GM13977 (cell line): ENCODE measurements at regions not wholly inside any gene's neighbourhood (a gene's known extent, or its start where the extent isn't known, plus 50 kb on each side); places are given as distances from the start of the nearest gene placed in this dataset.
"Not testable (repeated sequence)": the region's sequence is repeated elsewhere in the genome, so short reads cannot be mapped to it uniquely, and the experiment has no call there.

ENCODE experiments used
- DNase-seq: peaks from one replicate; pipeline ENCODE4 v3.0.0; 2012; ENCODE audit warnings: low spot score
- in situ Hi-C: fragments of 300-500 bp; cut with MboI; formaldehyde crosslinking; loops from one replicate; pipeline ENCODE4 v1.12.0; 2022; ENCODE audit warnings: low sequenced_read_pairs, low pct_unique_long_range_greater_than_20kb, mixed read lengths, inconsistent platforms; ENCODE audit not compliant: unreplicated experiment
- TF ChIP-seq, protein P1 (sequence below): IDR thresholded peaks from 2 replicates; pipeline ENCODE4 v1.5.1; 2012; ENCODE audit warnings: mild to moderate bottlenecking, control low read depth; ENCODE audit not compliant: insufficient read depth; ENCODE audit errors: extremely low read depth, missing control alignments

GRCh38 chr16:64693946-64694345 is 427.9 kb downstream of the CDH11 start:
- in situ Hi-C loops: no loop called here
- DNase-seq: no peak
- TF ChIP-seq, protein P1, sequence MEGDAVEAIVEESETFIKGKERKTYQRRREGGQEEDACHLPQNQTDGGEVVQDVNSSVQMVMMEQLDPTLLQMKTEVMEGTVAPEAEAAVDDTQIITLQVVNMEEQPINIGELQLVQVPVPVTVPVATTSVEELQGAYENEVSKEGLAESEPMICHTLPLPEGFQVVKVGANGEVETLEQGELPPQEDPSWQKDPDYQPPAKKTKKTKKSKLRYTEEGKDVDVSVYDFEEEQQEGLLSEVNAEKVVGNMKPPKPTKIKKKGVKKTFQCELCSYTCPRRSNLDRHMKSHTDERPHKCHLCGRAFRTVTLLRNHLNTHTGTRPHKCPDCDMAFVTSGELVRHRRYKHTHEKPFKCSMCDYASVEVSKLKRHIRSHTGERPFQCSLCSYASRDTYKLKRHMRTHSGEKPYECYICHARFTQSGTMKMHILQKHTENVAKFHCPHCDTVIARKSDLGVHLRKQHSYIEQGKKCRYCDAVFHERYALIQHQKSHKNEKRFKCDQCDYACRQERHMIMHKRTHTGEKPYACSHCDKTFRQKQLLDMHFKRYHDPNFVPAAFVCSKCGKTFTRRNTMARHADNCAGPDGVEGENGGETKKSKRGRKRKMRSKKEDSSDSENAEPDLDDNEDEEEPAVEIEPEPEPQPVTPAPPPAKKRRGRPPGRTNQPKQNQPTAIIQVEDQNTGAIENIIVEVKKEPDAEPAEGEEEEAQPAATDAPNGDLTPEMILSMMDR: no peak

DNA sequence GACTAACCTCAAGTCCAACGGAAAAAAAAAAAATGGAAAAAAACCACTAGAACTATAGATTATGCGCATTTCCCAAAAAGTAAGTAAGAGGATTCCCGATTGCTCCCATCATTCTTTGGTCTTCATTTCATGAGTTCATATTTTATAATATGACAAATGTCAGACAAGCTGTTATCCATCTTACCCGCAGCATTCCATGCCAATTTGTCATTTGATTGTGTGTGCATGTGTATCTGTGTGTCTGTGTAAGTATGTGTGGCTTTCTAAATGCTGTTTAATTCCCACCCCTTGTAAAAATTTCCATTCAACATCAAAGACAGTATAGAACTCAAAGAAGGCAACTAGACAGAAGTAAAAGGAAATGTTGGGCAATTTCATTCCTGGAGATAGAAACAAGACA is 434.1 kb downstream of the CDH11 start:
- TF ChIP-seq, protein P1: no peak
- DNase-seq: no peak
- in situ Hi-C loops: no loop called here

DNA sequence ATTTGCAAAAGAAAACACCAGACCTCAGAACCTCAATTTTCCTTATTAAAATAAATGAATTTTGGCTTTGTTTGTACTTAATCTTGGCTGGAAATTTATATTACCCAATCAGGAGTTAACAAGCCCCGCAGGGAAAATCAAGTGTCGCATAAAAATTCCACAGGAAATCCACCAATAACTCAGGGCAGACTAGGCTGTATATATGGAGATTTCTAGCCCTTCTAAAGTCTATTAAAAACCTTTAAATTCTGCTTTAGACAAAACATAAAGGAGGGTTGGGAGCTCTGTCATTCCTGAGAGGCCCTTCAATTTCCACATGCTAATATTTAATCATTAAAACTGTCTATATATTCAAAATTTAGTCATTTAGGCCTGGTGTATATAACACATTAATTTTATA is 434.7 kb downstream of the CDH11 start:
- in situ Hi-C loops: no loop called here
- TF ChIP-seq, protein P1: no peak
- DNase-seq: no peak

DNA sequence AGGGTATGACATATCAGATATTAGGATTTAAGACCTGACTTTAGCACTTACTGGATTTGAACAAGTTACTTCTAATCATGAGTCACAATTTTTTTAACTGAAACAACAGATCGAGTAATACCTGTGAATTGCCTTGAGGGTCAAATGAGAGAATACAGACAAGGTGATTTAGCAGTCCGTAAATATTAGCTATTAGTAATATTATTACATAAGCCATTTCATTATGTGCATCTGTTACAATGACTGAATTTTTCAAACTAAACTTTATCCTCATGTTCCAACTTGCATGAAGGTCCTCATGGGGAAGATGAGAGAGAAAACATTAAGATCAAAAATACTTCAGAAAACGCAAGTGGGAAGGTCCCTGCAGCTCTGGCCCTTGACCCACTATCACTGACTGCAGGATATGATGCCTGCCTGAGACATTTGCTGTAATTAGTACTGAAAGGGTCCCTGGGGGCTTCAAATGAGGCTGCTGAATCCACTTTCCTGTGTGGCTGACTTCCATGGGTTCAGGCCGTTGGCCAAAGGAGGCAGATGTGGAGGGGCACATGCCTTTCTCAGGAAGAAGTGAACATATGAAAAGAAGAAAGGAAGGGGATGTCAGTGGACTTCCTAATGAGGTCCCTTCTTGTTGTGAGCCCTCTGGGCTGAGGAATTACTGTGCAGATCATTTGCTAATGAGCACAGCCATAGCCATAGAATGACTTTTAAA is 441.7 kb downstream of the CDH11 start:
- TF ChIP-seq, protein P1: no peak
- DNase-seq: no peak
- in situ Hi-C loops: no loop called here

- TF ChIP-seq, protein P1: no peak
- no peak for DNase-seq
- in situ Hi-C loops: no loop called here
Observed at GRCh38 chr16:64669573-64669972, 452.3 kb downstream of the CDH11 start.

DNA sequence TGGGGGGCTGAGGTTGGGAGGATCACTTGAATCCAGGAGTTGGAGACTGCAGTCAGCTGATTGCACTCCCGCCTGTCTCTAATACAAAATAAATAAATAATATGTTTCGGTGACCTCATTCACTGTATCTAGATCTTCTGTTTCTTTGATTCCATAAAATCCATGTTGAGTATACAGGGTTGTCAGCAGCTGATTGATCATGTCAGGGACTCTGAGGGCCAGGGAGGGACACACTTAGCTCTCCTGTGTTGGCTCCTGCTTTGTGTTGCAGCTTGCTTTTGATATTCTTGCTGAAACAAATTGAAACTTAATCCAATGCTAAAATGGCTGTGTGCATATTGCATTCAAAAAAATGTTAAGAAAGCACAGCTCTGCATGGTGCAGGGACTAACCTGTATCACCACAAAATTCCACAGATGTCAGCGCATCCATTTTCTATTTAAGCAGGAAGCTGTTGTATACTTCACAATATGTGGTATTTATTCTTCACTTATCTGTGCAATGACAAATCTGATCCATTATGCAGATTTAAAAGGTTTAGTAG is 454.5 kb downstream of the CDH11 start:
- in situ Hi-C loops: no loop called here
- DNase-seq: no peak
- TF ChIP-seq, protein P1: no peak

- in situ Hi-C loops, DNase-seq: not testable (repeated sequence)
Observed at GRCh38 chr16:64662312-64662711, 459.6 kb downstream of the CDH11 start.
